ENCODE measurements at regions not wholly inside any gene's neighbourhood (a gene's known extent, or its start where the extent isn't known, plus 50 kb on each side); places are given as distances from the start of the nearest gene placed in this dataset.

GRCh38 chr18:67913040-67913439 is 396.5 kb upstream of the DSEL start:
- TF ChIP-seq EZH2 (IDR thresholded peaks at IDR 0.05), result no peak
- TF ChIP-seq CTCF (IDR thresholded peaks at IDR 0.05), result no peak
